GM18498 (cell line): ENCODE measurements at regions not wholly inside any gene's neighbourhood (a gene's known extent, or its start where the extent isn't known, plus 50 kb on each side); places are given as distances from the start of the nearest gene placed in this dataset.
"Not testable (repeated sequence)": the region's sequence is repeated elsewhere in the genome, so short reads cannot be mapped to it uniquely, and the experiment has no call there.

ENCODE experiments used
- ATAC-seq: cut with Tn5 transposase; IDR thresholded peaks from one replicate; pipeline ENCODE4 v1.9.1; 2021; ENCODE audit warnings: mild to moderate bottlenecking, moderate library complexity; ENCODE audit not compliant: unreplicated experiment

- no peak for ATAC-seq
Measured at GRCh38 chr4:134636338-134637051, 434.9 kb upstream of the PABPC4L start.

DNA sequence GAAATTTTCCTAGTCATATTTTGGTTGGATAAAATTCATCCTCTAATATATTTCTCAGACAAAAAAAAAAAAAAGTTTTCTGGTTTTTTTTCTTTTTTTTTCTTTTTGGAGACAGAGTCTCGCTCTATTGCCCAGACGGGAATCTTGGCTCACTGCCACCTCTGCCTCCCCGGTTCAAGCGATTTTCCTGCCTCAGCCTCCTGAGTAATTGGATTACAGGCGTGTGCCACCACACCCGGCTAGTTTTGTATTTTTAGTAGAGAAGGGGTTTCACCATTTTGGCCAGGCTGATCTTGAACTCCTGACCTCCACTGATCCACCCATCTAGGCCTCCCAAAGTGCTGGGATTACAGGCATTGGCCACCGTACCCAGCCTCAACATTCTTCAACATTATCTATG is 432.7 kb upstream of the PABPC4L start:
- no peak for ATAC-seq

DNA sequence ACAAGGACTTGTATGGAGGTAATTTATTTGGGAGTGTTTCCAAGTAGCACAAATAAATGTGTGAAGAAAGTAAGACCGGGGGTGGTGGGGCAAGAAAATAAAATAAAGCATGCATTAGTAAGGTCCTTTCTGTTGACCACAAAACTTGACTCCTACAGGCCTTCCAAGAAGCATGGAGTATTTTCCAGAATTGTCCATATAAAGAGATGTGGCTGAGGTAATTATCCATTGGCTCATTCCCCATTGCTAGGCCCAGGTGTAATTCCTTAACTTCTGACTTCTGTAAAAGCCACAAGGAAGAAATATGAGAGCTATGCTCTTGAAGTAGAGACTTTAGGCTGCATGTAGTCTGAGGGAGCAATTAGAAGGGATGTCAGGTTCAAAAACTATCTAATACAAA is 430.5 kb upstream of the PABPC4L start:
- no peak for ATAC-seq

- no peak for ATAC-seq
Measured at GRCh38 chr4:134628066-134628465, 426.5 kb upstream of the PABPC4L start.

GRCh38 chr4:134627366-134627765 is 425.8 kb upstream of the PABPC4L start:
- no peak for ATAC-seq

DNA sequence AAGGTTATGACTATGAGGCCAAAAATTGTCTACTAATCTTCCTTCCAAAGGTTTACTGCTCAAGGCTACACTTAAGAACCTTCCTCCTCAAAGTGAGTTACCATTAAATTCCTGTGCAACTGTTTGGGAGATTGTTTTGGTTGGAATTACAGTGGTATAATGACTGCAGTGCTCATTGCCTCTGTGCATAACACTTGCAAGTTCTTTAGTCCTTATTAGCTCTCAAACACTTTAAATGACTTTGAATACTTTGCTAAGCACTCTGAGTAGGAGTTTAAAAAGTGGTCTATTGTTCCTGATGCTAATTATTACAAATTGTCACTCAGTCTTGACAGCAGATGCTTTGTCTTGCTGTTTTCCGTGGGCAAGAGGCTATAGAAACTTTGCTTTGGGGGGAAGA is 422.8 kb upstream of the PABPC4L start:
- no peak for ATAC-seq

DNA sequence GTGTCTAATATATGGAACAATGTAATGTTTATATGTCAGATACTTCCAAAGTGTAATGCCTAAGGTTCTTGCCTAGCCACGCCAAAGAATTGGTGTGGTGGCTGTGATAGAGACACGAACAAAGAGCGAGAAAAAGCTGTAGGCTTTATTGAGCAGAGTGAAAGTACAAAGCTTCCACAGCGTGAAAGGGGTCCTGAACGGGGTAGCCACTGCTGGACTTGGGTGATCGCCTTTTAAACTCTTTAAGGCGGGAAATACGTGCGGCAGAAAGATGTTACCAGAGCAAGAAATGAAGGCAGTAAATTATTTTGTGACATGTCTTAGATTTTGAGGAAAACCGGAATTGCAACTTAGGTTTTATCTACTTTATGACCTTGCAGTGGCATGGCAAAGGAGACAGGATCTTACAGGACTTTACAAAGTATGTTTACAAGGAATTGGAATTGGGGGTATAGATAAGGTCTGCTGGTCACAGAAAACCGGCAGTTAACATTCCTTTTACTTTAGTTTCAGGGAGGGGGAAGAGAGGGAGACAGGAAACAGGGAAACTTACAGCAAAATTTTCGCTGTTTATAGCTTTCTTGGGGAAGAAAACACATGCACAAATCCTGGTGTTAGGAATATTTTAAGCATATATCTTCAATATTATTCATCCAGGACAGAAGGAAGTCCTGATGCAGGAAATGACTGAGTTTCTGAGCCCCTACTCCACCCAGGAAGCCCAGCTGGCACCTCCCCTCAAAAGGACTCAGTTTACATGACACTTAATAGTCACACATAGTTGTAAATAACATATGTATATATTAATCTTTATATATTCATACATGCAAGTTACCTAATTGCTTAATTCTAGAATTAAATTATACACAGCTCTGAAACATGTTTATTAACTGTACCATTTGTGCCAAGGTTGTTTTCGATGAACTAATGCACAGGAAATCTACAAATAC is 421.3 kb upstream of the PABPC4L start:
- not testable (repeated sequence) for ATAC-seq

GRCh38 chr4:134622199-134622598 is 420.6 kb upstream of the PABPC4L start:
- no peak for ATAC-seq

- not testable (repeated sequence) for ATAC-seq
Measured at GRCh38 chr4:134621715-134622114, 420.1 kb upstream of the PABPC4L start.

GRCh38 chr4:134610956-134611355 is 409.4 kb upstream of the PABPC4L start:
- ATAC-seq, result no peak

- ATAC-seq, result no peak
Measured at GRCh38 chr4:134610172-134610571, 408.6 kb upstream of the PABPC4L start.

DNA sequence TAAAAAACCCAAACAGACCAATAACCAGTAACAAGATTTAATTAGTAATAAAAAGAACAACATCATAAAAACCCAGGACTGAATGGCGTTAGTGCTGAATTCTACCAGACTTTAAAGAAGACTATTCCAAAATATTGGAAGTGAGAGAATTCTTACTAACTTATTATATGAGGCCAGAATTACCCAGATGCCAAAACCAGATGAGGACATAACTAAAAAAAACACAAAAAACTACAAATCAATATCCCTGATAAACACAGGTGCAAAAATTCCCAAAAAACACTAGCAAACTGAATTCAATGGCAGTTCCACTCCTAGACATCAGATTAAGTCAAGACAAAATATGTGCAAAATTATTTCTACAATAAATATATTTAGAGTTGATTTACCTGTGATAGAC is 400.1 kb upstream of the PABPC4L start:
- no peak for ATAC-seq

- no peak for ATAC-seq
Measured at GRCh38 chr4:134591326-134591725, 389.7 kb upstream of the PABPC4L start.

- ATAC-seq, result no peak
Measured at GRCh38 chr4:134585972-134586371, 384.4 kb upstream of the PABPC4L start.

DNA sequence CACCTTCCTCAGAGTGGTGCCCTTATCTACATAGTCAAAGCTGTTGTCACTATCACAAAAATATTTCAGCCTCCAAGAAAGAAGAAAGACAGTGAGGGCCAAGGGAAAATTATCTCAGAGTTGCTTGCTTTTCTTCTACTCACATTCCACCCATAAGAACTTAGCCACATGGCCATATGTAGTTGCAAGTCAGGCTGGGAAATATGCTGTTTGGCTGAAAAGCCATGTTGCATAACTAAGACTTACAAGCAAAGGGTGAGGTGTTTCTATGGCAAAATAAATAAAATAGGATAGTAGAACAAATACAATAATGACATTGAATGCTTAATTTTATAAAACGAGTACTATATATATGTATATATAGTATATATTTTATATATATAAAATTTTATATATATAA is 365.9 kb upstream of the PABPC4L start:
- ATAC-seq, result no peak

GRCh38 chr4:134560728-134561127 is 359.1 kb upstream of the PABPC4L start:
- no peak for ATAC-seq

GRCh38 chr4:134552063-134552462 is 350.5 kb upstream of the PABPC4L start:
- no peak for ATAC-seq

- ATAC-seq, result no peak
Measured at GRCh38 chr4:134551348-134551747, 349.8 kb upstream of the PABPC4L start.

DNA sequence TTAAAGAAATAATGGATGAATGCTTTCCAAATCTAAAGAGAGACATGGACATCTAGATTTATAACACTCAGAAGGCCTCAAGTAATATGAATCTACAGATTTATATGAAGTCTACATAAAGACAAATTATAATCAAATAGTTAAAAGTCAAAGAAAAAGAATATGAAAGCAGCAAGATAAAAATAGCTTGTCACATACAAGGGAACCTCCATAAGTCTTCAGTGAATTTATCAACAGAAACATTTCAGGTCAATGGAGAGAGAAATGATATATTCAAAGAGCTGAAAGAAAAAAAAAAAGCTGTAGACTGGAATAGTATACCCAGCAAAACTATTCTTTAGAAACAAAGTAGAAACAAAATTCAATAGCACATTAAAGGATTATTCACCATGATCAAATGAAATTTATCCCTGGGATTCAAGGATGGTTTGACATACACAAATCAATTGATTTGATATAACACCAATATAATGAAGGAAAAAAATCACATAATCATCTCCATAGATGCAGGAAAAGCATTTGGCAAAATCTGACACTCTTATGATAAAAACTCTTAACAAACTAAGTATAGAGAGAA is 346.6 kb upstream of the PABPC4L start:
- no peak for ATAC-seq

DNA sequence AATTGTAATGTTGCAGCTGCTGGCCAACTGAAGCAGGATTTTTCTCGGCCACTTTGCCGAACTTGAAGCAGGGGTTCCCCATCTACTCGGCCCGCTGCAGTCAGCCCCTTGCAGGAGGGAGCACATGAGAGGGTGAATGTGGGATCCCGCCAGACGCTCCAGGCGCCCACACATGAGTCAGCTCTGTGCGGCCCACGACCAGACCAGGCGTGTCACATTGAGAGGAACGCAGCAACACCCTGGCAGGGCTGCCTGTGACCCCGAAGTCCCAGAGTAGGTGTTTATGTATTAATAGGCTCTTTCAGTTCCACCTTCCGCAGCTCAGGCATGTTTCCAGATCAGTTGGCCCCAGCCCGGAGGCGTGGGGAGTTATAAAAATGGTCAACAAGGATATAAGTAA is 344.7 kb upstream of the PABPC4L start:
- no peak for ATAC-seq

- no peak for ATAC-seq
Measured at GRCh38 chr4:134544303-134544770, 342.7 kb upstream of the PABPC4L start.

DNA sequence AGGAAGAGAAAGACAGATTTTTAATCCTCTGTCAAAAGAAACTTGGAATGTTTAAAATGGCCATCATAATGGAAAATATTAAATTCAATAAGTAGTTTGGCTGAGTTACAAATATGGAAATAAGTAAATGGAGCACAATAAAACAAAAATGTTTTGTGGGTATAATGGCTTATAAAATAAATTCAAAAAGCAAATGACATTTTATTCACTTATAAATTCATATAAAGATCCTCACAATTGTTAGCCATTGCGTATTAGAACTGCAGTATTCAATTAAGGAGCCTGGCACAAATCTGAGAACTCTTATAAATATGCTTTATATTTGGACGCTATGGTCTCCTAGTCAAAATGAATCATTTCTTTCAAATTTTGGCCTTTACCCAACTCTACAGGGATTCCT is 339.0 kb upstream of the PABPC4L start:
- no peak for ATAC-seq
